Neural progenitor cell (in vitro differentiated cells): ENCODE measurements at regions not wholly inside any gene's neighbourhood (a gene's known extent, or its start where the extent isn't known, plus 50 kb on each side); places are given as distances from the start of the nearest gene placed in this dataset.

Experiments
- DNase-seq: peaks from one replicate; pipeline ENCODE4 v3.0.0-alpha.2; 2016; ENCODE audit warnings: low spot score
- H2AFZ ChIP-seq: fragments of 200-600 bp; sonication (generic); replicated peaks from 2 replicates; pipeline ENCODE4 v1.6.1; 2016; ENCODE audit warnings: antibody characterized with exemption
- H3F3A ChIP-seq: fragments of 200-600 bp; sonication (generic); 2 replicates; pipeline ENCODE4 v1.6.1; 2016; ENCODE audit warnings: antibody characterized with exemption, low read depth
- H3K27ac ChIP-seq: fragments of 200-600 bp; sonication (generic); 2 replicates; pipeline ENCODE4 v1.5.1; 2016; ENCODE audit warnings: mild to moderate bottlenecking
- H3K27me3 ChIP-seq: fragments of 200-600 bp; sonication (generic); 2 replicates; pipeline ENCODE4 v1.6.1; 2016; ENCODE audit warnings: mild to moderate bottlenecking, moderate library complexity
- H3K36me3 ChIP-seq: fragments of 200-600 bp; sonication (generic); 2 replicates; pipeline ENCODE4 v1.5.1; 2016
- H3K4me1 ChIP-seq: fragments of 200-600 bp; sonication (generic); 2 replicates; pipeline ENCODE4 v1.6.1; 2016; ENCODE audit warnings: mixed run types
- H3K4me2 ChIP-seq: fragments of 200-600 bp; sonication (generic); 2 replicates; pipeline ENCODE4 v1.6.1; 2016
- H3K4me3 ChIP-seq: fragments of 200-600 bp; sonication (generic); 2 replicates; pipeline ENCODE4 v1.5.1; 2016
- H3K79me2 ChIP-seq: fragments of 200-600 bp; sonication (generic); 2 replicates; pipeline ENCODE4 v1.6.1; 2016; ENCODE audit warnings: low read depth
- H3K9ac ChIP-seq: fragments of 200-600 bp; sonication (generic); 2 replicates; pipeline ENCODE4 v1.6.1; 2016
- H3K9me3 ChIP-seq: fragments of 200-600 bp; sonication (generic); 2 replicates; pipeline ENCODE4 v1.5.1; 2016; ENCODE audit warnings: low read depth
- H4K20me1 ChIP-seq: fragments of 200-600 bp; sonication (generic); 2 replicates; pipeline ENCODE4 v1.6.1; 2016; ENCODE audit warnings: low read depth
- H3K27ac Mint-ChIP-seq: 3 replicates; pipeline ENCODE4 v1.8.0; 2021; ENCODE audit warnings: mixed read lengths
- H3K27me3 Mint-ChIP-seq: 2 replicates; pipeline ENCODE4 v1.8.0; 2022; ENCODE audit warnings: low read depth, mild to moderate bottlenecking, inconsistent platforms, moderate library complexity, mixed read lengths; ENCODE audit not compliant: insufficient read depth
- H3K36me3 Mint-ChIP-seq: 3 replicates; pipeline ENCODE4 v1.8.0; 2021; ENCODE audit warnings: mixed read lengths
- H3K4me1 Mint-ChIP-seq: 3 replicates; pipeline ENCODE4 v1.8.0; 2021; ENCODE audit warnings: mixed read lengths
- H3K4me3 Mint-ChIP-seq: 3 replicates; pipeline ENCODE4 v1.8.0; 2021; ENCODE audit warnings: mild to moderate bottlenecking, moderate library complexity, mixed read lengths
- H3K9me3 Mint-ChIP-seq: 3 replicates; pipeline ENCODE4 v1.8.0; 2020; ENCODE audit warnings: mixed read lengths
- EZH2 ChIP-seq: fragments of 200-600 bp; sonication (generic); IDR thresholded peaks from 2 replicates; pipeline ENCODE4 v1.6.1; 2017; ENCODE audit warnings: antibody characterized with exemption, mild to moderate bottlenecking, moderate library complexity
- EZH2phosphoT487 ChIP-seq: fragments of 200-600 bp; sonication (generic); IDR thresholded peaks from 2 replicates; pipeline ENCODE4 v1.6.1; 2017; ENCODE audit warnings: antibody characterized with exemption
- TF ChIP-seq, protein P1 (sequence below): fragments of 200-600 bp; sonication (generic); IDR thresholded peaks from 2 replicates; pipeline ENCODE4 v1.5.1; 2017; ENCODE audit warnings: antibody characterized with exemption, mild to moderate bottlenecking

- H4K20me1 ChIP-seq: no peaks in the 10 kb centered on the region
- no peaks in the 10 kb centered on the region for H3K79me2 ChIP-seq
- no peak overlapping the region for H3K4me2 ChIP-seq
- TF ChIP-seq EZH2 (no peak), EZH2phosphoT487 (no peak)
- TF ChIP-seq, protein P1, sequence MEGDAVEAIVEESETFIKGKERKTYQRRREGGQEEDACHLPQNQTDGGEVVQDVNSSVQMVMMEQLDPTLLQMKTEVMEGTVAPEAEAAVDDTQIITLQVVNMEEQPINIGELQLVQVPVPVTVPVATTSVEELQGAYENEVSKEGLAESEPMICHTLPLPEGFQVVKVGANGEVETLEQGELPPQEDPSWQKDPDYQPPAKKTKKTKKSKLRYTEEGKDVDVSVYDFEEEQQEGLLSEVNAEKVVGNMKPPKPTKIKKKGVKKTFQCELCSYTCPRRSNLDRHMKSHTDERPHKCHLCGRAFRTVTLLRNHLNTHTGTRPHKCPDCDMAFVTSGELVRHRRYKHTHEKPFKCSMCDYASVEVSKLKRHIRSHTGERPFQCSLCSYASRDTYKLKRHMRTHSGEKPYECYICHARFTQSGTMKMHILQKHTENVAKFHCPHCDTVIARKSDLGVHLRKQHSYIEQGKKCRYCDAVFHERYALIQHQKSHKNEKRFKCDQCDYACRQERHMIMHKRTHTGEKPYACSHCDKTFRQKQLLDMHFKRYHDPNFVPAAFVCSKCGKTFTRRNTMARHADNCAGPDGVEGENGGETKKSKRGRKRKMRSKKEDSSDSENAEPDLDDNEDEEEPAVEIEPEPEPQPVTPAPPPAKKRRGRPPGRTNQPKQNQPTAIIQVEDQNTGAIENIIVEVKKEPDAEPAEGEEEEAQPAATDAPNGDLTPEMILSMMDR: no peak
- H3K27ac Mint-ChIP-seq: no peak overlapping the region
- peaks cover 5% of the 10 kb centered on the region for H3K27me3 Mint-ChIP-seq
- H3K4me1 Mint-ChIP-seq: no peaks in the 10 kb centered on the region
- no peak overlapping the region for H3K27ac ChIP-seq
- no peak overlapping the region for H3K4me3 Mint-ChIP-seq
- DNase-seq: no peak
- H3K9me3 Mint-ChIP-seq: no peaks in the 10 kb centered on the region
- H3F3A ChIP-seq: no peaks in the 10 kb centered on the region
- H3K36me3 Mint-ChIP-seq: no peaks in the 10 kb centered on the region
- no peak overlapping the region for H2AFZ ChIP-seq
- H3K4me3 ChIP-seq: no peak overlapping the region
- no peaks in the 10 kb centered on the region for H3K9me3 ChIP-seq
- no peaks in the 10 kb centered on the region for H3K27me3 ChIP-seq
- H3K4me1 ChIP-seq: no peaks in the 10 kb centered on the region
- no peak overlapping the region for H3K9ac ChIP-seq
- H3K36me3 ChIP-seq: no peaks in the 10 kb centered on the region
These were observed 70.7 kb downstream of the CHRD start for GRCh38 chr3:184450547-184450946.

- Histone ChIP-seq H3K4me1 (no peaks in the 10 kb centered on the region), H4K20me1 (no peaks in the 10 kb centered on the region), H3K4me3 (no peak overlapping the region), H3K9ac (no peak overlapping the region), H3K79me2 (no peaks in the 10 kb centered on the region), H3F3A (no peaks in the 10 kb centered on the region), H2AFZ (no peak overlapping the region), H3K36me3 (no peaks in the 10 kb centered on the region), H3K27me3 (no peaks in the 10 kb centered on the region), H3K4me2 (no peak overlapping the region), H3K9me3 (no peaks in the 10 kb centered on the region), H3K27ac (no peak overlapping the region)
- no peak overlapping the region for H3K27ac Mint-ChIP-seq
- no peaks in the 10 kb centered on the region for H3K4me1 Mint-ChIP-seq
- DNase-seq: no peak
- H3K4me3 Mint-ChIP-seq: no peak overlapping the region
- H3K27me3 Mint-ChIP-seq: peaks cover 4% of the 10 kb centered on the region
- H3K36me3 Mint-ChIP-seq: no peaks in the 10 kb centered on the region
- no peak for TF ChIP-seq EZH2phosphoT487
- TF ChIP-seq, protein P1: no peak
- no peak for TF ChIP-seq EZH2
- peaks cover 10% of the 10 kb centered on the region for H3K9me3 Mint-ChIP-seq
These were observed 73.4 kb downstream of the CHRD start for GRCh38 chr3:184453296-184453695.

DNA sequence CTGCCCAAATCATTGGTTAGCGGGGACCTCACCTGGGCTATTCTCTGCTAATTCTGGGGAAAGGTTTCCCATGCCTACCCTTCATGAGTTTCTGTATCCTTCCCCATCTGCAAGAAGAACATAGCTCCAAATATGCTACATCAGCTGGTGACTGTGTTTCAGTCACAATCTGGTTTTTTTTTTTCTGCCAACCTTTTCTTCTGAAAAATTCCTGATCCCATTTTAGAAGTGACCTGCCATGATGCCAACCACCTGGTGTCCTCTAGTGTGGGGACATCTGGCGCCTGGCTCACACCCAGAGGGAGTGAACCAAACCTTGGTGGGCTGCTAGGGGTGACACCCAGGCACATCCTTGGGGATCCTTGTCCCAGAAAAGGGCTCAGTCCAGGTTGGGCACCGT, 76.1 kb downstream of the CHRD start:
- H3K79me2 ChIP-seq: no peaks in the 10 kb centered on the region
- no peaks in the 10 kb centered on the region for H3K36me3 Mint-ChIP-seq
- TF ChIP-seq, protein P1: no peak
- no peak for TF ChIP-seq EZH2phosphoT487
- no peak for TF ChIP-seq EZH2
- no peaks in the 10 kb centered on the region for H3K4me1 Mint-ChIP-seq
- peaks cover 15% of the 10 kb centered on the region for H3K9me3 Mint-ChIP-seq
- no peak overlapping the region for H3K9ac ChIP-seq
- H2AFZ ChIP-seq: no peak overlapping the region
- H3K27ac ChIP-seq: no peak overlapping the region
- no peaks in the 10 kb centered on the region for H3K9me3 ChIP-seq
- no peak overlapping the region for H3K4me3 ChIP-seq
- peaks cover 6% of the 10 kb centered on the region for H3K27me3 Mint-ChIP-seq
- H3K36me3 ChIP-seq: no peaks in the 10 kb centered on the region
- H3K4me2 ChIP-seq: no peak overlapping the region
- no peaks in the 10 kb centered on the region for H3K27me3 ChIP-seq
- DNase-seq: no peak
- H3F3A ChIP-seq: no peaks in the 10 kb centered on the region
- no peaks in the 10 kb centered on the region for H4K20me1 ChIP-seq
- no peaks in the 10 kb centered on the region for H3K4me1 ChIP-seq
- H3K4me3 Mint-ChIP-seq: no peak overlapping the region
- H3K27ac Mint-ChIP-seq: no peak overlapping the region

- H3K4me3 ChIP-seq: no peak overlapping the region
- no peak overlapping the region for H3K27ac Mint-ChIP-seq
- H3K4me1 Mint-ChIP-seq: no peaks in the 10 kb centered on the region
- H2AFZ ChIP-seq: no peak overlapping the region
- no peak for TF ChIP-seq EZH2
- TF ChIP-seq, protein P1: no peak
- no peak for TF ChIP-seq EZH2phosphoT487
- H3K4me3 Mint-ChIP-seq: no peak overlapping the region
- peaks cover 6% of the 10 kb centered on the region for H3K27me3 Mint-ChIP-seq
- no peaks in the 10 kb centered on the region for H3K36me3 Mint-ChIP-seq
- no peak for DNase-seq
- no peak overlapping the region for H3K4me2 ChIP-seq
- H3K9me3 ChIP-seq: no peaks in the 10 kb centered on the region
- H3K9me3 Mint-ChIP-seq: peaks cover 15% of the 10 kb centered on the region
- no peaks in the 10 kb centered on the region for H3K79me2 ChIP-seq
- no peak overlapping the region for H3K9ac ChIP-seq
- no peaks in the 10 kb centered on the region for H4K20me1 ChIP-seq
- no peak overlapping the region for H3K27ac ChIP-seq
- H3K36me3 ChIP-seq: no peaks in the 10 kb centered on the region
- no peaks in the 10 kb centered on the region for H3K27me3 ChIP-seq
- H3K4me1 ChIP-seq: no peaks in the 10 kb centered on the region
- no peaks in the 10 kb centered on the region for H3F3A ChIP-seq
These were observed 76.6 kb downstream of the CHRD start for GRCh38 chr3:184456476-184456875.
